ENCODE measurements at regions not wholly inside any gene's neighbourhood (a gene's known extent, or its start where the extent isn't known, plus 50 kb on each side); places are given as distances from the start of the nearest gene placed in this dataset.

- TF ChIP-seq, protein P1, sequence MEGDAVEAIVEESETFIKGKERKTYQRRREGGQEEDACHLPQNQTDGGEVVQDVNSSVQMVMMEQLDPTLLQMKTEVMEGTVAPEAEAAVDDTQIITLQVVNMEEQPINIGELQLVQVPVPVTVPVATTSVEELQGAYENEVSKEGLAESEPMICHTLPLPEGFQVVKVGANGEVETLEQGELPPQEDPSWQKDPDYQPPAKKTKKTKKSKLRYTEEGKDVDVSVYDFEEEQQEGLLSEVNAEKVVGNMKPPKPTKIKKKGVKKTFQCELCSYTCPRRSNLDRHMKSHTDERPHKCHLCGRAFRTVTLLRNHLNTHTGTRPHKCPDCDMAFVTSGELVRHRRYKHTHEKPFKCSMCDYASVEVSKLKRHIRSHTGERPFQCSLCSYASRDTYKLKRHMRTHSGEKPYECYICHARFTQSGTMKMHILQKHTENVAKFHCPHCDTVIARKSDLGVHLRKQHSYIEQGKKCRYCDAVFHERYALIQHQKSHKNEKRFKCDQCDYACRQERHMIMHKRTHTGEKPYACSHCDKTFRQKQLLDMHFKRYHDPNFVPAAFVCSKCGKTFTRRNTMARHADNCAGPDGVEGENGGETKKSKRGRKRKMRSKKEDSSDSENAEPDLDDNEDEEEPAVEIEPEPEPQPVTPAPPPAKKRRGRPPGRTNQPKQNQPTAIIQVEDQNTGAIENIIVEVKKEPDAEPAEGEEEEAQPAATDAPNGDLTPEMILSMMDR (IDR thresholded peaks at IDR 0.05 in 2 of 3, conservative IDR thresholded peaks at IDR 0.05 in 1 of 3; ENCODE audit: control insufficient read depth in 2 of 3, extremely low read depth in 1 of 3, insufficient read depth in 1 of 3, low read depth in 3 of 3, low read length in 3 of 3): no peak
- TF ChIP-seq ZNF274 (IDR thresholded peaks at IDR 0.05; ENCODE audit: insufficient read depth, insufficient read length): no peak
- no peak for TF ChIP-seq EP300 (IDR thresholded peaks at IDR 0.05; ENCODE audit: borderline replicate concordance in 1 of 2, control insufficient read depth in 1 of 2, low read depth in 2 of 2, low read length in 2 of 2)
- no peak for TF ChIP-seq CEBPB (IDR thresholded peaks at IDR 0.05; ENCODE audit: borderline replicate concordance in 1 of 2, low read depth in 2 of 2, low read length in 2 of 2)
- no peak for TF ChIP-seq RELA (IDR thresholded peaks at IDR 0.05; ENCODE audit: borderline replicate concordance, partially characterized antibody)
- no peak for TF ChIP-seq MAX (IDR thresholded peaks at IDR 0.05; ENCODE audit: low read depth, low read length)
- TF ChIP-seq SIN3A (IDR thresholded peaks at IDR 0.05; ENCODE audit: low read depth, low read length): no peak
- TF ChIP-seq HDAC6 (IDR thresholded peaks at IDR 0.05; ENCODE audit: unreplicated experiment): no peak
- no peak for TF ChIP-seq BRCA1 (IDR thresholded peaks at IDR 0.05; ENCODE audit: low read depth, low read length)
- TF ChIP-seq BACH1 (IDR thresholded peaks at IDR 0.05; ENCODE audit: borderline replicate concordance): no peak
- TF ChIP-seq EZH2 (IDR thresholded peaks at IDR 0.05; ENCODE audit: borderline replicate concordance, control insufficient read depth, low read depth, low read length): no peak
- no peak for TF ChIP-seq POLR2AphosphoS5 (IDR thresholded peaks at IDR 0.05; ENCODE audit: low read length)
- no peak for TF ChIP-seq TAF1 (IDR thresholded peaks at IDR 0.05; ENCODE audit: borderline replicate concordance, low read depth, low read length)
These were observed 239.8 kb upstream of the IGFBP3 start for GRCh38 chr7:46160861-46161260.
